ENCODE measurements at regions not wholly inside any gene's neighbourhood (a gene's known extent, or its start where the extent isn't known, plus 50 kb on each side); places are given as distances from the start of the nearest gene placed in this dataset.
A peak's percentile ranks its signal among the peaks of the same experiment; 100 is the strongest.

DNA sequence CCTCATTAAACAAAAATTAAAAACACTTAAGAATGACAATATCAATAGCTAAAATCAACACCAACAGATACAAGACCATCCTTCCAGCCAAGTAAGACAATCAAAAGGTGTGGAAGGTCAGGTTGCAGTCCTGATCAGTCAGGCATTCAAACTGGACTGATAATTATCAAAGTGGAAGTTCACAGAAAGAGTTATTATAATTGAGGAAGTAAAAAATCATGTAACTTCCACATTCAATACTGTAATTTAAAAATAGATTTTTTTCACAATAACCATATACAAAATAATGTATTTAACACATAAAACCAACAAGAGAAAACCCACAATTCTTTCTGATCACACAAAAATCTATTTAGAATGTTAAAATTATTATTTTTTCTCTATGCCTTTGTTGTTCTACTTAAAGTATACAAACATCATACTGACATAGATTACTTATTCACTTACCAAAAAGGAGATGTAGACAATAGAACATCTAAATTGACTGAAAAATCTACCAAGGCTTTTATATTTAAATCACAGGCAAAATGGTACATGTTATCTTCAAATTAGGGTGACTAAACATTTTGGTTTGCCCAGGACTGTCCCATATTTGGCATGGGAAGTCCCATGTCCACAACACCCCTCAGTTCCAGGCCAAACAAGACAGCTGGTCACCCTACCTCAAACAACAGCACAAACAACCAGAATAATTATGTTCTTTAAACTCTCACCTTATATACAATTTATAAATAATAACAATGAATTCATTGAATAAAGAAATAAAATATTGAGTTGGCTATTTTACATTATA, 142.5 kb upstream of the SLC24A2 start:
- DNase-seq (ENCODE audit: low spot score in 2 of 2): no peak
- in situ Hi-C loops (cut with MboI; ENCODE audit: low sequenced_read_pairs): loop anchor here (25.0 kb wide), 1 partner anchor 1181 kb away; no protein-coding TSS in a partner anchor
- H3K4me3 ChIP-seq: no peak overlapping the region
- H3K27me3 ChIP-seq (ENCODE audit: low read depth): peaks cover 2% of the 10 kb centered on the region; the same call in 1 of the 2 replicates
- no peaks in the 10 kb centered on the region for H3K9me3 ChIP-seq
- H3K4me1 ChIP-seq: no peaks in the 10 kb centered on the region
- H3K36me3 ChIP-seq (replicated peaks): no peaks in the 10 kb centered on the region

DNA sequence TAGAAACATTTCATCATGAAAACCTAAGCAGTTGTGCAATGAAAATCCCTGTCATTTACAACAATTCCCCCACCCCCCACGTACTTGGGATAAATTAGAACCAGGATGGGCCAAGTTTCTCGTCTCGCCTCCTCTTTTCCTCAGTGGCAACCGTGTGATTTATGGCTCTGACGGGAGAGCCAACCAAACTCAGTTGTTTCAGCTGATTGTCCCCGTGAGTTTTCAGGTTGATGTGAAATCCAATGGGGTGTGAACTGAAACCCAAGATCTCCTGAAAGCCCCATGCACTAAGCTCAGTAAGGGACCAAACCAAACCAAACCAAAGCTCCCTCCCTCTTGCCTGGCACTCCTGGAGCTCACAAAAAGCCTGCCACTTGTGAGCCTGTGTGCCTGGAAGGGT, 138.7 kb upstream of the SLC24A2 start:
- Histone ChIP-seq H3K27me3 (ENCODE audit: low read depth) (peaks cover 5% of the 10 kb centered on the region; the same call in 1 of the 2 replicates), H3K36me3 (replicated peaks) (no peaks in the 10 kb centered on the region), H3K4me1 (no peaks in the 10 kb centered on the region), H3K9me3 (no peaks in the 10 kb centered on the region), H3K4me3 (no peak overlapping the region)
- in situ Hi-C loops (cut with MboI; ENCODE audit: low sequenced_read_pairs): loop anchor here (10.0 to 25.0 kb wide), 2 partner anchors 453 to 1185 kb away; no protein-coding TSS in a partner anchor
- no peak for DNase-seq (ENCODE audit: low spot score in 2 of 2)

DNA sequence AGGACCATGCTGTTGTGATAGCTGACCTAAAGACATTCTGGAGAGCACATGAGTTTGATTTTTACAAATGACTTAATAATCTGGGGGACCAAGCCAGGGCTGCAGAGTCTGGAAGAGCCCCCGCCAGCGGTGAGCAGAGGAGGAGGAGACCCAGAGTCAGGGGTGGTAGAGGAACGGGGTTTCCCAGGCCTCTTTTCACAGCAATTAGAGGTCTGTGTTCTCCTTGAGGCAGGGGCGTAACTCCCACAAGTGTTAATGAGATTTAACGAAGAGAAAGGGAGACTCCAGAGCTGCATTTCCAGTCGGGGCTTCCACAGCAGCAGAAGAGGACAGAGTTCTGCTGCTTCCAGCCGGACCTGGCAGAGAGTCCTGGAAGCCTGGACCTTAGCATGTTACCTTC, 137.9 kb upstream of the SLC24A2 start:
- H3K9me3 ChIP-seq: no peaks in the 10 kb centered on the region
- in situ Hi-C loops (cut with MboI; ENCODE audit: low sequenced_read_pairs): loop anchor here (10.0 to 25.0 kb wide), 2 partner anchors 452 to 1186 kb away; no protein-coding TSS in a partner anchor
- DNase-seq (ENCODE audit: low spot score in 2 of 2): no peak
- H3K27me3 ChIP-seq (ENCODE audit: low read depth): peaks cover 5% of the 10 kb centered on the region; the same call in 1 of the 2 replicates
- H3K36me3 ChIP-seq (replicated peaks): no peaks in the 10 kb centered on the region
- no peak overlapping the region for H3K4me3 ChIP-seq
- H3K4me1 ChIP-seq: no peaks in the 10 kb centered on the region

DNA sequence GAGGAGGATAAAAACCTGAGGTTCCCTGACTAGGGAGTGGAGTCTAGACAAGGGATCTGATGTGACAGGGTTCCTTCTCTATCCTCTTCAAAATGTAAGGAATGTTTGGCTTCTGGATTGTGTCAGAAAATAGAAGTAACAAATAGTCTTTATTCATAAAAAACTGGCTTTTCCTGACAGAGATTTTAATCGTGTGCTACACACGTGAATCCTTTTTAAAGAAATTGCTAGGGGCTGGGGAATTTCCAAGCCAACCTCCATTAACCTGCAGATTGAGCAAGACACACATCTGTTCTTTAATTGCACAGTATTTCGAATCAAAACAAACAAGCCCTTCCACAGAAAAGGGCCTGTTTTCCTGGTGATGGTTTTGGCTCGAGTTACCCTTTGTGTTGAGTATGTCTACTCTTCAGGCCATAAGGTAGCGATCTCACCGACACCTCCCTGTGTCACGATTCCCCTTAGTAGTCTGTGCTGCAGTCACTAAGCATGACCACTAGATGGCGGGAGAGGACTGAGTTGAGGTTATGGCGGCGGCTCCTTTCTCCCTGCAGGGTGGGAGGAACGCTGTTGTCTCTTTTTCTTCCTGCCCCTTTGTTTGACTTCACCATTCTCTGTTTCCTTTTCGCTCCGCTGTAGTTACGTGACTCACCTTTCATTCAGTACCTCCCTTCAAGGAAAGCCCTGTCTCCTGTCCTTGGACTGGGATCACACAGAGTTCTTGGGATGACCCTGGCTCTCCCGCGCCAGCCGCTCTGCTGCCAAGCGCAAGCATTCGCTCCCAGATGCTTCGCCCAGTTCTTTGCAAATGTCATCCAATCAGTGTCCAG, 137.1 kb upstream of the SLC24A2 start:
- DNase-seq (ENCODE audit: low spot score in 2 of 2): peak; percentile 60 to 84
- Histone ChIP-seq H3K36me3 (replicated peaks) (no peaks in the 10 kb centered on the region), H3K4me3 (no peak overlapping the region; the same call in 1 of the 2 replicates), H3K9me3 (no peaks in the 10 kb centered on the region), H3K27me3 (ENCODE audit: low read depth) (peaks cover 5% of the 10 kb centered on the region; the same call in 1 of the 2 replicates), H3K4me1 (no peaks in the 10 kb centered on the region)
- in situ Hi-C loops (cut with MboI; ENCODE audit: low sequenced_read_pairs): loop anchor here (10.0 to 25.0 kb wide), 2 partner anchors 451 to 1186 kb away; no protein-coding TSS in a partner anchor

DNA sequence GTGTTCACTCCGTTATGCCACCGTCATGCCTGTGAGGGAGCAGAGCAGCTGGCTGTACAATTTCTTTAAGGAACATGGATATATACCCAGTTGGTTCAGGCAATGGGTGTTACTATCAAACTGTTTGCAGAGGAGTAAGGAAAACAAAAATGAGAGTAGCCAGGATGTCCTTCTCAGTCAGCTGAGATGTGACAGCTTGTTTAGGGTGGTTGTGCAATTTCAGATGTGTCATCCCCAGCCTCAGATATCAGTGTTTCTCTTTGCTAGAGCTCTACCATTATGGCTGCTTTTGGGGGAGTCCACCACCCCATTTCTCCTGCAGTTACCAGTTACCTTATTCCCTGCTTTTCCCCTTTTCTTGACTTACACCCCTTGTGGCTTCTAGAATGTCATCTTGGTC, 135.2 kb upstream of the SLC24A2 start:
- Histone ChIP-seq H3K4me3 (no peak overlapping the region), H3K4me1 (no peaks in the 10 kb centered on the region), H3K9me3 (no peaks in the 10 kb centered on the region), H3K36me3 (replicated peaks) (no peaks in the 10 kb centered on the region), H3K27me3 (ENCODE audit: low read depth) (peaks cover 5% of the 10 kb centered on the region; the same call in 1 of the 2 replicates)
- no peak for DNase-seq (ENCODE audit: low spot score in 2 of 2)
- in situ Hi-C loops (cut with MboI; ENCODE audit: low sequenced_read_pairs): loop anchor here (10.0 kb wide), 1 partner anchor 449 kb away; no protein-coding TSS in a partner anchor

GRCh38 chr9:19922476-19923118, 133.8 kb upstream of the SLC24A2 start:
- H3K4me1 ChIP-seq: no peaks in the 10 kb centered on the region
- peak in 1 of 2 experiments; percentile 29 for DNase-seq (ENCODE audit: low spot score in 2 of 2)
- in situ Hi-C loops (cut with MboI; ENCODE audit: low sequenced_read_pairs): loop anchor here (10.0 kb wide), 1 partner anchor 448 kb away; no protein-coding TSS in a partner anchor

GRCh38 chr9:19920401-19920800, 131.6 kb upstream of the SLC24A2 start:
- Histone ChIP-seq H3K27me3 (ENCODE audit: low read depth) (no peaks in the 10 kb centered on the region), H3K9me3 (no peaks in the 10 kb centered on the region), H3K4me1 (no peaks in the 10 kb centered on the region), H3K36me3 (replicated peaks) (no peaks in the 10 kb centered on the region), H3K4me3 (no peak overlapping the region)
- no peak for DNase-seq (ENCODE audit: low spot score in 2 of 2)
- in situ Hi-C loops (cut with MboI; ENCODE audit: low sequenced_read_pairs): loop anchor here (10.0 kb wide), 1 partner anchor 446 kb away; no protein-coding TSS in a partner anchor

More at GRCh38 chr9:19922476-19923118, 133.8 kb upstream of the SLC24A2 start:
- Histone ChIP-seq H3K36me3 (replicated peaks) (no peaks in the 10 kb centered on the region), H3K4me3 (no peak overlapping the region), H3K9me3 (no peaks in the 10 kb centered on the region), H3K27me3 (ENCODE audit: low read depth) (peaks cover 2% of the 10 kb centered on the region; the same call in 1 of the 2 replicates)

- Histone ChIP-seq H3K4me3 (no peak overlapping the region), H3K4me1 (no peaks in the 10 kb centered on the region), H3K27me3 (ENCODE audit: low read depth) (no peaks in the 10 kb centered on the region), H3K9me3 (no peaks in the 10 kb centered on the region), H3K36me3 (replicated peaks) (no peaks in the 10 kb centered on the region)
- DNase-seq (ENCODE audit: low spot score in 2 of 2): no peak
- in situ Hi-C loops (cut with MboI; ENCODE audit: low sequenced_read_pairs): no loop called here
Observed at GRCh38 chr9:19918630-19919029, 129.8 kb upstream of the SLC24A2 start.

DNA sequence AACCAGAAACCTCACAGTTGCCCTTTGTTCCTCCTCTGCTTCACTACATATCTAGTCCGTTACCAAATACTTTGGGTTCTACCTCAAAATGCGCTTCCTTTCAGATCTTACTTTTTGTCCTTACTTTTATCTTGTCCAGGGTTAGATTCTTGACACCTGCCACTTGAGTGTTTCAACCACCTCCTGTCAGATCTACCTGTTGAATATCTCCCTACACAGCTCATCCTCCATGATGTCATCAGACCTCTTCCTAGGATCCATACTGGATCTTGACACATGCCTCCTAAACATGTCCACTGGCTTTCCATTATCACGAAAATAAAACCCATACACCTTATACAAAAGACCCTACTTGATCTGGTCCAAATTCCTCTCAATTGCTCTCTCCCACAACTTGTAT, 125.2 kb upstream of the SLC24A2 start:
- H3K9me3 ChIP-seq: no peaks in the 10 kb centered on the region
- in situ Hi-C loops (cut with MboI; ENCODE audit: low sequenced_read_pairs): no loop called here

DNA sequence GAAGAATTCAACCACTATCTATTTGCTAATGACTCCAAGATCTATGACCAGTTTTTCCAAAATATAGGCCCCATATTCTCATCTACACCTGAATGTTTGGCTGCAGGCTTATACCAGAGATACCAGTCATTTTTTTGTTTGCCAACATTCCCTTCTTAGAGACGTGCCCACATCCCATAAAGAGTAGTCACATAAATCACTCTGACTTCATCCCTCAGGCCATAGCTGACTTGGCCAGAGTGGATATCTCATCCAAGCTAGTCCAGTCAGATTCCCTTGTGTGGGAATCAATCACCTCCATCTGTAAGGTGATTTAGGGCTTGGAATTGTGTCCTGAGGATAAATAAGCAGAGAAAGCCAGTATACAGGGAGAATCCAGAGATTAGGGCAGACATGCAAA, 124.3 kb upstream of the SLC24A2 start:
- H3K27me3 ChIP-seq (ENCODE audit: low read depth): no peaks in the 10 kb centered on the region
- no peak overlapping the region for H3K4me3 ChIP-seq
- no peaks in the 10 kb centered on the region for H3K36me3 ChIP-seq (replicated peaks)
- no peaks in the 10 kb centered on the region for H3K4me1 ChIP-seq
- DNase-seq (ENCODE audit: low spot score in 2 of 2): no peak
- H3K9me3 ChIP-seq: no peaks in the 10 kb centered on the region
- in situ Hi-C loops (cut with MboI; ENCODE audit: low sequenced_read_pairs): no loop called here

More for the DNA sequence above, 125.2 kb upstream of the SLC24A2 start:
- Histone ChIP-seq H3K27me3 (ENCODE audit: low read depth) (no peaks in the 10 kb centered on the region), H3K4me3 (no peak overlapping the region), H3K36me3 (replicated peaks) (no peaks in the 10 kb centered on the region), H3K4me1 (no peaks in the 10 kb centered on the region)
- no peak for DNase-seq (ENCODE audit: low spot score in 2 of 2)

GRCh38 chr9:19903076-19903475, 114.2 kb upstream of the SLC24A2 start:
- Histone ChIP-seq H3K4me1 (no peaks in the 10 kb centered on the region), H3K27me3 (ENCODE audit: low read depth) (no peaks in the 10 kb centered on the region), H3K4me3 (no peak overlapping the region), H3K9me3 (no peaks in the 10 kb centered on the region), H3K36me3 (replicated peaks) (no peaks in the 10 kb centered on the region)
- no peak for DNase-seq (ENCODE audit: low spot score in 2 of 2)
- in situ Hi-C loops (cut with MboI; ENCODE audit: low sequenced_read_pairs): no loop called here

- in situ Hi-C loops (cut with MboI; ENCODE audit: low sequenced_read_pairs): no loop called here
- Histone ChIP-seq H3K4me3 (no peak overlapping the region), H3K9me3 (no peaks in the 10 kb centered on the region), H3K36me3 (replicated peaks) (no peaks in the 10 kb centered on the region), H3K27me3 (ENCODE audit: low read depth) (no peaks in the 10 kb centered on the region), H3K4me1 (no peaks in the 10 kb centered on the region)
- DNase-seq (ENCODE audit: low spot score in 2 of 2): no peak
Observed at GRCh38 chr9:19901586-19901985, 112.7 kb upstream of the SLC24A2 start.

DNA sequence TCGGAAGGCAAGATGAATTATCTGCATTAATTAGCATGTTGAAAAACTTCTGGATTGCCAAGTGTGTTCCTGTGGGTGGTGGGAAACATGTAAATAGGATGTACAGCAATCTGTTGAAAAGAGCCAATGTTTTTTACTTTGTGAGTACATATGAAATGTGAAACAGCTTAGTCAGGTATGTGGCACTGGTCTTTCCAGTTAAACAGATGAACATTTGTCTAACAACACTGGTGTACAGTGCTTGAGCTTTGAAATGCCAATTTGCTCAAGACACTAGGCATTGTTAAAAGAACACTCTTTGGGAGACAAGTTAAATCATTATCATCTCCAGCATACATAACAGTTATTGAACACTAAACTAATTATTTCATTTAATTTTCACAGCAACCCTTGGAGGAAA, 107.3 kb upstream of the SLC24A2 start:
- Histone ChIP-seq H3K27me3 (ENCODE audit: low read depth) (no peaks in the 10 kb centered on the region), H3K4me1 (no peaks in the 10 kb centered on the region), H3K36me3 (replicated peaks) (no peaks in the 10 kb centered on the region), H3K4me3 (no peak overlapping the region), H3K9me3 (no peaks in the 10 kb centered on the region)
- in situ Hi-C loops (cut with MboI; ENCODE audit: low sequenced_read_pairs): no loop called here
- no peak for DNase-seq (ENCODE audit: low spot score in 2 of 2)

Data from HAP-1 (cell line).